ENCODE measurements at regions not wholly inside any gene's neighbourhood (a gene's known extent, or its start where the extent isn't known, plus 50 kb on each side); places are given as distances from the start of the nearest gene placed in this dataset.

DNA sequence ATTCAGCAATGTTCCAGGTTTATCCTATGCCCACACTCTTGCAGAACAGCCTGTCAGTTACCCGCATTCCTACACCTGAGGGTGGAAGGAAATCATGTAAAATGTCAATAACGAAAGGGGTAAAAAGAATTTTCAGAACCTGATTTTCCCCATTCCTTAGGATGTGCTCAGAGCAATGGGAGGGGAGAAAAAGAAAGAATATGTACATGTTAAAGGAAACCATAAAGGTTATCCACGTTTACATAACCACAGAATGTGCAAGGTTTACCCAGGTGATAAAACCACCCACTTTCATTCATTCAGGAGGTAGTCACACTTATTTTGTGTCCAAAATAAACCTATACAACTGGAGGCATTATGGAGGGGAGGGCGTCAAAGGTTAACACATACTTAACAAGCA lies 335.5 kb downstream of the ZNF674 start:
- H3K4me3 ChIP-seq (ENCODE audit: insufficient read depth, low read length), result no peak overlapping the region
- no peaks in the 10 kb centered on the region for H3K4me1 ChIP-seq (ENCODE audit: insufficient read depth, low read length)
- H4K20me1 ChIP-seq (ENCODE audit: insufficient read depth, low read length), result no peaks in the 10 kb centered on the region
- no peaks in the 10 kb centered on the region for H3K36me3 ChIP-seq (ENCODE audit: insufficient read depth, low read length)
- TF ChIP-seq, protein P1, sequence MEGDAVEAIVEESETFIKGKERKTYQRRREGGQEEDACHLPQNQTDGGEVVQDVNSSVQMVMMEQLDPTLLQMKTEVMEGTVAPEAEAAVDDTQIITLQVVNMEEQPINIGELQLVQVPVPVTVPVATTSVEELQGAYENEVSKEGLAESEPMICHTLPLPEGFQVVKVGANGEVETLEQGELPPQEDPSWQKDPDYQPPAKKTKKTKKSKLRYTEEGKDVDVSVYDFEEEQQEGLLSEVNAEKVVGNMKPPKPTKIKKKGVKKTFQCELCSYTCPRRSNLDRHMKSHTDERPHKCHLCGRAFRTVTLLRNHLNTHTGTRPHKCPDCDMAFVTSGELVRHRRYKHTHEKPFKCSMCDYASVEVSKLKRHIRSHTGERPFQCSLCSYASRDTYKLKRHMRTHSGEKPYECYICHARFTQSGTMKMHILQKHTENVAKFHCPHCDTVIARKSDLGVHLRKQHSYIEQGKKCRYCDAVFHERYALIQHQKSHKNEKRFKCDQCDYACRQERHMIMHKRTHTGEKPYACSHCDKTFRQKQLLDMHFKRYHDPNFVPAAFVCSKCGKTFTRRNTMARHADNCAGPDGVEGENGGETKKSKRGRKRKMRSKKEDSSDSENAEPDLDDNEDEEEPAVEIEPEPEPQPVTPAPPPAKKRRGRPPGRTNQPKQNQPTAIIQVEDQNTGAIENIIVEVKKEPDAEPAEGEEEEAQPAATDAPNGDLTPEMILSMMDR (IDR thresholded peaks at IDR 0.05; ENCODE audit: extremely low read depth, low read depth, low read length), result no peak
- no peak overlapping the region for H2AFZ ChIP-seq (ENCODE audit: low read length)
- no peak for DNase-seq (ENCODE audit: insufficient read length, low spot score, missing footprints)
- H3K27ac ChIP-seq (ENCODE audit: low read depth, low read length), result no peak overlapping the region
- H3K4me2 ChIP-seq (ENCODE audit: insufficient read depth, low read length), result no peak overlapping the region
- no peaks in the 10 kb centered on the region for H3K79me2 ChIP-seq (ENCODE audit: insufficient read depth, low read length)
- H3K9me3 ChIP-seq (ENCODE audit: low read depth, low read length), result no peaks in the 10 kb centered on the region
- peaks cover under 1% of the 10 kb centered on the region for H3K27me3 ChIP-seq (ENCODE audit: insufficient read depth, low read length)

DNA sequence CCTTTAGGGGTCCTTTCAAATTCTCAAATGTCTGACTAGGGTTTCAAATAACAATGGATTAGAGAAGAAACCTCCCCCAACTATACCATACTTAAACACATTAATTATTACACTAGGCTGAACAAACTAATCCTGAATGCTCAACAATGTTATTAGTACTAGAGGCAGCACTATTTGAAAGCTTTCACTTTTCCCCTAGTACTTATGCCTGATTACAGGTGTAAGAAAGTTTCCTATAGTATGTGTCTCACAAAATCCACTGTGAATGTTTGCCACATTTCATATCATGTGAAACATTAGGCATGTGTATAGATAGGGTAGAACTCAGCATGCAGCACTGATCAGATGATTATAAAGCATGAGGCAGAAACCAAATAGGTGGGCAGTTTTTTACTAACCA lies 336.2 kb downstream of the ZNF674 start:
- Histone ChIP-seq H3K36me3 (ENCODE audit: insufficient read depth, low read length) (no peaks in the 10 kb centered on the region), H3K9me3 (ENCODE audit: low read depth, low read length) (no peaks in the 10 kb centered on the region), H4K20me1 (ENCODE audit: insufficient read depth, low read length) (no peaks in the 10 kb centered on the region), H3K4me1 (ENCODE audit: insufficient read depth, low read length) (no peaks in the 10 kb centered on the region), H3K27ac (ENCODE audit: low read depth, low read length) (no peak overlapping the region), H3K27me3 (ENCODE audit: insufficient read depth, low read length) (peaks cover 5% of the 10 kb centered on the region), H3K4me2 (ENCODE audit: insufficient read depth, low read length) (no peak overlapping the region), H3K79me2 (ENCODE audit: insufficient read depth, low read length) (no peaks in the 10 kb centered on the region), H3K4me3 (ENCODE audit: insufficient read depth, low read length) (no peak overlapping the region), H2AFZ (ENCODE audit: low read length) (no peak overlapping the region)
- DNase-seq (ENCODE audit: insufficient read length, low spot score, missing footprints), result no peak
- TF ChIP-seq, protein P1 (IDR thresholded peaks at IDR 0.05; ENCODE audit: extremely low read depth, low read depth, low read length), result no peak

DNA sequence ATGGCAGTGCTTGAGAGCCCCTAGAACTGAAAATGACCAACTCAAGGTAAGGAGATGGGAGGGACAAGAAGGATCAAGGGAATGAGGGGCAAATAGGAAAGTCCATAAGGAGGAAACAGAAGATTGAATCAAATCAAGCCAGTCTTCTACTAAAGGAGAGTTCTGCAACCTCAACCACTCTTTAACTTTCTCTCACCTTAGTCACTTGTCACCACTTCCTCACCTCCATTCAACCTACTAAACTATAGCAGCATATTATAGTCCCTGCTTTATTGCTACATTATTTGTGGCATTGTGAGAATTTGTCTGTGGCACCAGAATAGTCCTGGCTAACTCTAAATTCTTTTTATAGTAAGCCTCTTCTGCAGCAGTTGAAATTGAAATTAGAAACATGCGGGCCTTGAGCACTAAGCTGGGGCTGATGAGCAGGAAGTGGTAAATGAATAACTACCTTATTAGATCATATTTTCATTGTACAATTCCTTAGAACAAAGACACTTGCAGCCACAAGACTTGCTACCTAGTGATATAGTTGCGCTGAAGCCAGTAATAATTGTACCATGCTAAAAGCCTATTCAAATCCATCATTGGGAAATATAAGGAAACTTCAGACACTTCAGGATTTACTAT lies 336.9 kb downstream of the ZNF674 start:
- DNase-seq (ENCODE audit: insufficient read length, low spot score, missing footprints), result no peak
- TF ChIP-seq, protein P1 (IDR thresholded peaks at IDR 0.05; ENCODE audit: extremely low read depth, low read depth, low read length), result no peak
- H3K4me1 ChIP-seq (ENCODE audit: insufficient read depth, low read length), result no peaks in the 10 kb centered on the region
- H3K9me3 ChIP-seq (ENCODE audit: low read depth, low read length), result no peaks in the 10 kb centered on the region
- peaks cover 5% of the 10 kb centered on the region for H3K27me3 ChIP-seq (ENCODE audit: insufficient read depth, low read length)
- no peaks in the 10 kb centered on the region for H4K20me1 ChIP-seq (ENCODE audit: insufficient read depth, low read length)
- no peak overlapping the region for H3K27ac ChIP-seq (ENCODE audit: low read depth, low read length)
- no peak overlapping the region for H2AFZ ChIP-seq (ENCODE audit: low read length)
- H3K79me2 ChIP-seq (ENCODE audit: insufficient read depth, low read length), result no peaks in the 10 kb centered on the region
- no peak overlapping the region for H3K4me2 ChIP-seq (ENCODE audit: insufficient read depth, low read length)
- no peaks in the 10 kb centered on the region for H3K36me3 ChIP-seq (ENCODE audit: insufficient read depth, low read length)
- no peak overlapping the region for H3K4me3 ChIP-seq (ENCODE audit: insufficient read depth, low read length)

DNA sequence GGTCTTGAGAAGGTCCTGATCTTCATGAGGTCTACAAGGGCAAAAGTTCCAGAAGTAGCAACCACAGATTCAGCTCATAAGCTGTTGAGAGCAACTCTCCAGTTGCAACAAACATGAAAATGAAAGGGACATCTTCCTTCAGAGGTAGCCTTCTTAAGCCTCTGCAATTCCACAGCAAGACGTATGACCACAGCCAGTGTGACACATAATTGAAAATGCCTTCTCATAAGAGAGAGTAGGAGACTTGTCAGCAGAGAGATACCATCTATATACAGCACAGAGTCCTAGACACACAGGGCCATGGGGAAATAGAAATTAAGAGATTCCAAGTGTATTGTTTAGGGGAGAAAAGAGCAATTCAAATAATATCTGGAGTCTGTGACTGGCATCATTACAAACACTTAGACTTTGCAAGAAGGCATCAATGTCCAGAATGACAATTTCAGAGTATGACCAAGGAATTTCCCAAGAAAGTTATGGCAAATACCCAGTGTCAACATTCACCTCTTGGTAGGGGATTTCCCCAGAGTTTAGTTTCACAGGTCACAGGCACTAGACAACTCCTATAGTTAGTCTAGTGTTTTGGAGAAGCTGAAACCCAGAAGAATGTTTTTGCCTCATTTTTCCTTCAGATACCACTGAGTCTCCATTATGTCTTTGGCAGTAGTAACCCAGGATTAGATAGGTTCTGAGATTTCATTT lies 340.3 kb downstream of the ZNF674 start:
- Histone ChIP-seq H3K27ac (ENCODE audit: low read depth, low read length) (no peak overlapping the region), H3K27me3 (ENCODE audit: insufficient read depth, low read length) (peaks cover 5% of the 10 kb centered on the region), H3K4me2 (ENCODE audit: insufficient read depth, low read length) (no peak overlapping the region), H3K36me3 (ENCODE audit: insufficient read depth, low read length) (no peaks in the 10 kb centered on the region), H3K4me1 (ENCODE audit: insufficient read depth, low read length) (no peaks in the 10 kb centered on the region), H4K20me1 (ENCODE audit: insufficient read depth, low read length) (no peaks in the 10 kb centered on the region), H2AFZ (ENCODE audit: low read length) (no peak overlapping the region), H3K79me2 (ENCODE audit: insufficient read depth, low read length) (no peaks in the 10 kb centered on the region), H3K9me3 (ENCODE audit: low read depth, low read length) (no peaks in the 10 kb centered on the region), H3K4me3 (ENCODE audit: insufficient read depth, low read length) (no peak overlapping the region)
- TF ChIP-seq, protein P1 (IDR thresholded peaks at IDR 0.05; ENCODE audit: extremely low read depth, low read depth, low read length), result no peak
- DNase-seq (ENCODE audit: insufficient read length, low spot score, missing footprints), result no peak
